HepG2 (cell line): ENCODE measurements at regions not wholly inside any gene's neighbourhood (a gene's known extent, or its start where the extent isn't known, plus 50 kb on each side); places are given as distances from the start of the nearest gene placed in this dataset.

Experiments used
- ATAC-seq: fragments of 200-7000 bp; cut with Tn5 transposase; 3 replicates; pipeline ENCODE4 v1.9.1; 2020; ENCODE audit warnings: mild to moderate bottlenecking, moderate library complexity
- BruUV-seq: library from RNA; stranded (reverse); fragments of 400-500 nt; replicated peaks from 2 replicates; lab custom pipeline; 2021; lab: Mats Ljungman, UMichigan
- CTCF ChIA-PET: fragments of 300-600 bp; formaldehyde crosslinking; extraction: SDS; loops from one replicate; lab custom pipeline; 2021; ENCODE audit warnings: low total read pairs, inconsistent platforms, low intra/inter-chr PET ratio; lab: Yijun Ruan, JAX
- POLR2A ChIA-PET: fragments of 350-600 bp; sonication (Branson Sonifier 250); formaldehyde crosslinking; loops from one replicate; lab custom pipeline; 2020; ENCODE audit warnings: antibody characterized with exemption, inconsistent platforms; lab: Yijun Ruan, JAX
- DNase-seq: peaks from one replicate; pipeline ENCODE4 v3.0.0-alpha.2; 2015; ENCODE audit warnings: low spot score
- FAIRE-seq: peaks from 3 replicates; lab custom pipeline; 2011; peaks lifted over from hg19 to GRCh38; lab: Jason Lieb, UNC
- H2AFZ ChIP-seq: one replicate; pipeline ENCODE4 v1.6.1; 2011; ENCODE audit warnings: low read length, inconsistent platforms
- H3K27ac ChIP-seq: fragments of 300-600 bp; 3 replicates; pipeline ENCODE4 v1.8.0; 2011; ENCODE audit warnings: mixed run types, mild to moderate bottlenecking, mixed read lengths, low read length, inconsistent platforms; ENCODE audit not compliant: insufficient read depth; ENCODE audit errors: extremely low read length
- H3K27me3 ChIP-seq, 2 experiments: fragments of 200-600 bp in 1 of 2; 2 replicates in 1 of 2; 3 replicates in 1 of 2; pipeline versions ENCODE4 v1.6.0 to v1.8.0; 2011; ENCODE audit warnings: low read length in 2 of 2, mild to moderate bottlenecking in 2 of 2, moderate library complexity in 2 of 2, inconsistent platforms in 1 of 2; ENCODE audit not compliant: insufficient read depth in 2 of 2, control insufficient read depth in 1 of 2
- H3K36me3 ChIP-seq, 2 experiments: fragments of 200-600 bp in 1 of 2; replicated peaks in 1 of 2; 2 replicates in 1 of 2; 3 replicates in 1 of 2; pipeline versions ENCODE4 v1.5.1 to v1.8.0; 2011; ENCODE audit warnings: low read length in 2 of 2, inconsistent platforms in 1 of 2; ENCODE audit not compliant: insufficient read depth in 2 of 2, control insufficient read depth in 1 of 2
- H3K4me1 ChIP-seq: 2 replicates; pipeline ENCODE4 v1.5.1; 2012; ENCODE audit warnings: low read length, inconsistent platforms; ENCODE audit not compliant: insufficient read depth
- H3K4me2 ChIP-seq: 2 replicates; pipeline ENCODE4 v1.6.0; 2011; ENCODE audit warnings: low read depth, low read length, inconsistent platforms
- H3K4me3 ChIP-seq, 3 experiments: fragments of 200-600 bp in 1 of 3; sonication (generic), shearing (Covaris generic) in 1 of 3; replicated peaks in 1 of 3; 2 replicates each; pipeline ENCODE4 v1.5.1; 2011 to 2016; ENCODE audit warnings: low read length in 3 of 3, inconsistent platforms in 2 of 3, low read depth in 2 of 3, mild to moderate bottlenecking in 2 of 3, control low read depth in 1 of 3, mixed read lengths in 1 of 3; ENCODE audit not compliant: insufficient read depth in 1 of 3
- H3K79me2 ChIP-seq: one replicate; pipeline ENCODE4 v1.6.1; 2011; ENCODE audit warnings: low read length, inconsistent platforms; ENCODE audit not compliant: insufficient read depth
- H3K9ac ChIP-seq: 2 replicates; pipeline ENCODE4 v1.6.0; 2011; ENCODE audit warnings: mild to moderate bottlenecking, low read depth, low read length, inconsistent platforms; ENCODE audit not compliant: insufficient read depth
- H3K9me3 ChIP-seq: 2 replicates; pipeline ENCODE4 v1.5.1; 2012; ENCODE audit warnings: mild to moderate bottlenecking, low read length
- H4K20me1 ChIP-seq: 2 replicates; pipeline ENCODE4 v1.6.0; 2011; ENCODE audit warnings: inconsistent platforms, mild to moderate bottlenecking, low read length, moderate library complexity; ENCODE audit not compliant: insufficient read depth
- NFIB ChIP-seq: sonication (generic); formaldehyde crosslinking; IDR thresholded peaks from 2 replicates; pipeline ENCODE4 v1.9.0; 2021; ENCODE audit warnings: missing genetic modification reagents, mild to moderate bottlenecking, borderline replicate concordance
- SRSF1 ChIP-seq: fragments of 200-400 bp; formaldehyde crosslinking; optimal IDR thresholded peaks from 2 replicates; pipeline ENCODE3; 2017; ENCODE audit warnings: mild to moderate bottlenecking, low read depth, low read length, moderate library complexity
- TARDBP ChIP-seq: sonication (generic); formaldehyde crosslinking; IDR thresholded peaks from 2 replicates; pipeline ENCODE4 v1.8.0; 2022; ENCODE audit warnings: mild to moderate bottlenecking, missing genetic modification reagents
- THAP7 ChIP-seq: sonication (generic); formaldehyde crosslinking; IDR thresholded peaks from 2 replicates; pipeline ENCODE4 v1.8.1; 2023; ENCODE audit warnings: mild to moderate bottlenecking, missing genetic modification reagents
- TP53 ChIP-seq: sonication (generic); formaldehyde crosslinking; conservative IDR thresholded peaks from 2 replicates; pipeline ENCODE4 v1.4.0; 2020; ENCODE audit warnings: missing genetic modification reagents
- ZNF512 ChIP-seq: sonication (generic); formaldehyde crosslinking; IDR thresholded peaks from 2 replicates; pipeline ENCODE4 v1.4.0; 2020; ENCODE audit warnings: mild to moderate bottlenecking, missing genetic modification reagents
- ZNF629 ChIP-seq: sonication (generic); formaldehyde crosslinking; conservative IDR thresholded peaks from 2 replicates; pipeline ENCODE4 v1.5.0; 2020; ENCODE audit warnings: missing genetic modification reagents
- ZNF720 ChIP-seq: sonication (generic); formaldehyde crosslinking; IDR thresholded peaks from 2 replicates; pipeline ENCODE4 v1.4.0; 2020; ENCODE audit warnings: missing genetic modification reagents
- ZNF850 ChIP-seq: sonication (generic); formaldehyde crosslinking; conservative IDR thresholded peaks from 2 replicates; pipeline ENCODE4 v1.9.0; 2021; ENCODE audit warnings: mild to moderate bottlenecking, missing genetic modification reagents
- ZUFSP ChIP-seq: sonication (generic); formaldehyde crosslinking; IDR thresholded peaks from 2 replicates; pipeline ENCODE4 v1.9.0; 2021; ENCODE audit warnings: missing genetic modification reagents, mild to moderate bottlenecking, borderline replicate concordance
- WGBS: methylation state at CpG from one replicate; pipeline ENCODE4 v1.1.6; 2017; ENCODE audit warnings: low lambda C conversion rate; 5-methylcytosine and 5-hydroxymethylcytosine counted together
- in situ Hi-C: cut with HindIII; loops from 2 replicates; pipeline ENCODE4 v1.10.0; 2017; ENCODE audit warnings: low pct_unique_long_range_greater_than_20kb; ENCODE audit not compliant: extremely low pct_ligation_motif_present
- intact Hi-C: fragments of 100-400 bp; cut with micrococcal nuclease; formaldehyde crosslinking; loops from one replicate; pipeline ENCODE4 v1.10.0; 2022; ENCODE audit not compliant: unreplicated experiment
- TF ChIP-seq, protein P1 (sequence below): IDR thresholded peaks from 2 replicates; pipeline ENCODE4 v1.6.1; 2016; ENCODE audit warnings: missing compliant biosample characterization, missing genetic modification reagents, borderline replicate concordance
- TF ChIP-seq, protein P2 (sequence below): sonication (generic); formaldehyde crosslinking; IDR thresholded peaks from 2 replicates; pipeline ENCODE4 v1.4.0; 2020; ENCODE audit warnings: missing genetic modification reagents
- TF ChIP-seq, protein P3 (sequence below): sonication (generic); formaldehyde crosslinking; IDR thresholded peaks from 2 replicates; pipeline ENCODE4 v1.8.0; 2022; ENCODE audit warnings: missing genetic modification reagents, low read depth, mild to moderate bottlenecking, borderline replicate concordance

DNA sequence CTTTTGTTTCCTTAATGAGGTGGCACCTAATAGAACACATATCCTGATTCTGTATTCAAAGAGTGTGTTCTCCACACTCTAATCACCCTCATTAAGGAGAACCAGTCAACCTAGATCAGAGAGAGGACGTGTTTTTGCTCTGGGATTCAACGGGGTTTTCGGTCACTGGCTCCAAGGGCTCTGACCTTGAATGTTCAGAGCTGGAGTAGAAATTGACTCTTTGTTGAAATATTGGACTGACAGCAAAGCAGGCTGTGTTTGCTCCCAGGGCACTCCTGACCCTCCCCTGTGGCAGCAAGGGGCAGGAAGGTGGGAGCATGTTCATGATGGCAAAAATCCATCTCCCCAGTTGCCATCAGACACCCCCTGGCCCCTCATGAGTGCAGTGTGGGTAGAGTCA, 1193.0 kb downstream of the AACS start:
- ATAC-seq = no peak
- FAIRE-seq = no peak
- BruUV-seq = no TSS peak
- in situ Hi-C loops = no loop called here
- Histone ChIP-seq H3K9ac (no peak overlapping the region), H3K36me3 (no peaks in the 10 kb centered on the region), H3K27me3 (no peaks in the 10 kb centered on the region), H4K20me1 (no peaks in the 10 kb centered on the region), H3K79me2 (no peaks in the 10 kb centered on the region), H3K4me1 (no peaks in the 10 kb centered on the region), H3K9me3 (peaks cover 98% of the 10 kb centered on the region), H3K4me3 (no peak overlapping the region), H3K4me2 (no peak overlapping the region), H2AFZ (no peak overlapping the region), H3K27ac (no peak overlapping the region)
- CTCF ChIA-PET = no interaction called here
- POLR2A ChIA-PET = no interaction called here
- TF ChIP-seq NFIB (CRISPR knock-in tag) (no peak), TP53 (CRISPR knock-in tag) (no peak), SRSF1 (no peak), ZNF720 (CRISPR knock-in tag) (no peak), ZNF629 (no peak), ZNF512 (CRISPR knock-in tag) (no peak), ZUFSP (CRISPR knock-in tag) (no peak), TARDBP (CRISPR knock-in tag) (no peak), THAP7 (CRISPR knock-in tag) (no peak), ZNF850 (CRISPR knock-in tag) (no peak)
- TF ChIP-seq, protein P1, sequence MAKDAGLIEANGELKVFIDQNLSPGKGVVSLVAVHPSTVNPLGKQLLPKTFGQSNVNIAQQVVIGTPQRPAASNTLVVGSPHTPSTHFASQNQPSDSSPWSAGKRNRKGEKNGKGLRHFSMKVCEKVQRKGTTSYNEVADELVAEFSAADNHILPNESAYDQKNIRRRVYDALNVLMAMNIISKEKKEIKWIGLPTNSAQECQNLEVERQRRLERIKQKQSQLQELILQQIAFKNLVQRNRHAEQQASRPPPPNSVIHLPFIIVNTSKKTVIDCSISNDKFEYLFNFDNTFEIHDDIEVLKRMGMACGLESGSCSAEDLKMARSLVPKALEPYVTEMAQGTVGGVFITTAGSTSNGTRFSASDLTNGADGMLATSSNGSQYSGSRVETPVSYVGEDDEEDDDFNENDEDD (CRISPR knock-in tag) = no peak
- TF ChIP-seq, protein P2, sequence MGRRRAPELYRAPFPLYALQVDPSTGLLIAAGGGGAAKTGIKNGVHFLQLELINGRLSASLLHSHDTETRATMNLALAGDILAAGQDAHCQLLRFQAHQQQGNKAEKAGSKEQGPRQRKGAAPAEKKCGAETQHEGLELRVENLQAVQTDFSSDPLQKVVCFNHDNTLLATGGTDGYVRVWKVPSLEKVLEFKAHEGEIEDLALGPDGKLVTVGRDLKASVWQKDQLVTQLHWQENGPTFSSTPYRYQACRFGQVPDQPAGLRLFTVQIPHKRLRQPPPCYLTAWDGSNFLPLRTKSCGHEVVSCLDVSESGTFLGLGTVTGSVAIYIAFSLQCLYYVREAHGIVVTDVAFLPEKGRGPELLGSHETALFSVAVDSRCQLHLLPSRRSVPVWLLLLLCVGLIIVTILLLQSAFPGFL (CRISPR knock-in tag) = no peak
- TF ChIP-seq, protein P3, sequence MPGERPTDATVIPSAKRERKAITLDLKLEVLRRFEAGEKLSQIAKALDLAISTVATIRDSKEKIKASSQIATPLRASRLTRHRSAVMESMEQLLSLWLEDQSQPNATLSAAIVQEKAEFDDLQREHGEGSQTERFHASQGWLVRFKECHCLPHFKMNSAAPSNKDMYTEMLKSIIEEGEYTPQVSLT (CRISPR knock-in tag) = no peak
- no peak for DNase-seq
- 7% methylated on average over 3 of the region's 3 CpGs for WGBS
- intact Hi-C loops = no loop called here
